PC-3 (cell line): ENCODE measurements at regions not wholly inside any gene's neighbourhood (a gene's known extent, or its start where the extent isn't known, plus 50 kb on each side); places are given as distances from the start of the nearest gene placed in this dataset.
A peak's percentile ranks its signal among the peaks of the same experiment; 100 is the strongest.

ENCODE experiments used
- ATAC-seq: fragments of 200-7000 bp; cut with Tn5 transposase; 2 replicates; pipeline ENCODE4 v1.9.1; 2020; ENCODE audit warnings: mild to moderate bottlenecking, moderate library complexity
- BruUV-seq: library from RNA; stranded (reverse); fragments of 400-500 nt; replicated peaks from 2 replicates; lab custom pipeline; 2021; lab: Mats Ljungman, UMichigan
- CTCF ChIA-PET: fragments of 300-600 bp; sonication (Branson Sonifier 250); formaldehyde crosslinking; loops from one replicate; lab custom pipeline; 2022; ENCODE audit warnings: antibody characterized with exemption; lab: Charles Lee
- POLR2A ChIA-PET: fragments of 300-600 bp; sonication (Branson Sonifier 250); formaldehyde crosslinking; loops from one replicate; lab custom pipeline; 2022; ENCODE audit warnings: antibody characterized with exemption; ENCODE audit not compliant: unreplicated experiment; lab: Charles Lee
- DNase-seq: peaks from one replicate; pipeline ENCODE4 v3.0.0-alpha.2; 2015
- H2AFZ ChIP-seq: fragments of 300-600 bp; sonication (generic); 2 replicates; pipeline ENCODE4 v1.6.0; 2016; ENCODE audit warnings: antibody characterized with exemption, low read length
- H3F3A ChIP-seq: fragments of 300-600 bp; sonication (generic); one replicate; pipeline ENCODE4 v1.6.0; 2017; ENCODE audit warnings: antibody characterized with exemption, low read length, control low read depth, mild to moderate bottlenecking; ENCODE audit not compliant: unreplicated experiment
- H3K27ac ChIP-seq: fragments of 300-600 bp; sonication (generic); 2 replicates; pipeline ENCODE4 v1.5.1; 2016; ENCODE audit warnings: mild to moderate bottlenecking, low read length
- H3K27me3 ChIP-seq: fragments of 300-600 bp; sonication (generic); 2 replicates; pipeline ENCODE4 v1.6.1; 2016; ENCODE audit warnings: low read length, mixed read lengths
- H3K36me3 ChIP-seq: fragments of 300-600 bp; sonication (generic); 2 replicates; pipeline ENCODE4 v1.6.1; 2016; ENCODE audit warnings: low read depth, mixed run types, low read length, mixed read lengths
- H3K4me1 ChIP-seq: fragments of 300-600 bp; sonication (generic); 2 replicates; pipeline ENCODE4 v1.5.1; 2016; ENCODE audit warnings: low read length; ENCODE audit not compliant: insufficient read depth
- H3K4me2 ChIP-seq: fragments of 300-600 bp; sonication (generic); 2 replicates; pipeline ENCODE4 v1.6.0; 2016; ENCODE audit warnings: low read length
- H3K4me3 ChIP-seq: fragments of 300-600 bp; sonication (generic); 2 replicates; pipeline ENCODE4 v1.5.1; 2016; ENCODE audit warnings: mild to moderate bottlenecking, low read length, mixed read lengths
- H3K79me2 ChIP-seq: fragments of 300-600 bp; sonication (generic); 2 replicates; pipeline ENCODE4 v1.6.1; 2017; ENCODE audit warnings: low read length, mixed read lengths
- H3K9ac ChIP-seq: fragments of 300-600 bp; sonication (generic); 2 replicates; pipeline ENCODE4 v1.6.0; 2016; ENCODE audit warnings: mild to moderate bottlenecking, low read length
- H3K9me2 ChIP-seq: fragments of 300-600 bp; sonication (generic); replicated peaks from 2 replicates; pipeline ENCODE4 v1.6.1; 2016; ENCODE audit warnings: mixed run types, low read length, mixed read lengths
- H3K9me3 ChIP-seq: fragments of 300-600 bp; sonication (generic); 2 replicates; pipeline ENCODE4 v1.6.1; 2016; ENCODE audit warnings: low read length, mixed read lengths
- H4K20me1 ChIP-seq: fragments of 300-600 bp; sonication (generic); 2 replicates; pipeline ENCODE4 v1.6.1; 2016; ENCODE audit warnings: low read length, mixed read lengths
- EZH2 ChIP-seq: fragments of 300-600 bp; sonication (generic); IDR thresholded peaks from one replicate; pipeline ENCODE4 v1.6.1; 2017; ENCODE audit warnings: antibody characterized with exemption, mild to moderate bottlenecking, low read length; ENCODE audit not compliant: unreplicated experiment
- EZH2phosphoT487 ChIP-seq: fragments of 300-600 bp; sonication (generic); IDR thresholded peaks from 2 replicates; pipeline ENCODE4 v1.6.1; 2018; ENCODE audit warnings: mild to moderate bottlenecking, antibody characterized with exemption, low read length, borderline replicate concordance
- intact Hi-C: fragments of 100-400 bp; cut with micrococcal nuclease; formaldehyde crosslinking; loops from 2 replicates; pipeline ENCODE4 v1.9.0; 2023
- TF ChIP-seq, protein P1 (sequence below): fragments of 300-600 bp; sonication (generic); conservative IDR thresholded peaks from 2 replicates; pipeline ENCODE4 v1.5.1; 2017; ENCODE audit warnings: antibody characterized with exemption, low read depth, mild to moderate bottlenecking, low read length

DNA sequence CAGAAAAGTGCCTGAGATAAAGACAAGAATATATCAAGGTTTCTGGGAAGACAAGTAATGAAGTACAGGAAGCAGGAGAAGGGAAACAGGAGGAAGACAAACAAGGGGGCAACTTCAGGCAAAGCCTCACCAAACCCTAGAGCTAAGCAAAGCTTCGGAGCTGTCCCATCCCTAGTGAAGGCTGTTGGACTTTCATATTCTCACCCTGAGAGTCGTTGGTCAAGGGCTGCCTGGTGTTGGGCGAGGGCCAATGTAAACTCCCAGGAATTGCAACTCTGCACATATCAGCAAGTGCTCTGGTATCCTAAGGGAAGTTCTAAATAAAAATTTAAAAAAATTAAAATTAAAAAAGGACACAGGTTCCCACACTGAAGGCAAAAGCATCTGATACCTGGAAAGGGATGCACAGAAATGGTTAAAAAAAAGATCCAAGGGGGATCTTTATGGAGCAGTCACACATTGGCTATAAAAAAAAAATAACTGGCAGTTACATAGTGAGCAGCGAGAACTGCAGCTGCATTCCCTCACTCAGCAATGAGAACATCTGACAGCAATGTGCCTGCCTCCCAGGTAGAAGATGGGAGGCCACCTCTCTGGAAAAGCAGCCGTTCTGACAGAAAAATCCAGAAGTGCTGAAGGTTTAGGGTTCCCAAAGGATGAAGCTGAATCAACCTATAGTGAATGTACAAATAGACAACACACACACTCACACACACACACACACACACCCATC, 304.7 kb downstream of the WDR11 start:
- intact Hi-C loops, result no loop called here
- no TSS peak for BruUV-seq
- POLR2A ChIA-PET, result no interaction called here

DNA sequence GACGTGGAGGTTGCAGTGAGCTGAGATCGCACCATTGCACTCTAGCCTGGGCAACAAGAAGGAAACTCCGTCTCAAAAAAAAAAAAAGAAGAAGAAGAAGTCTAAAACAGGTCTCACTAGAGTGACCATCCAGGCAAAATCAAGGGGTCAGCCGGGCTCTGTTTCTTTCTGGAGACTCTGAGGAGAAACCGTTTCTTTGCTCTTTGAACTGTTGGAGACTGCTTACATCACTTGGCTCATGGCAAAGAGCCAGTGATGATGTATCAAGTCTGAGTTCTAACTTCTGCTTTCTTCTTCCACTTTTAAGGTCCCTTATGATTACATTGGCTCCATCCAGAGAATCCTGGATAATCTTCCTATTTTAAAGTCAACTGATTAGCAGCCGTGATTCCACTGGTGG, 306.8 kb downstream of the WDR11 start:
- no peak overlapping the region for H3K27ac ChIP-seq
- H3K27me3 ChIP-seq, result peaks cover 6% of the 10 kb centered on the region; the same call in 1 of the 2 replicates
- ATAC-seq (no peak), DNase-seq (no peak)
- H4K20me1 ChIP-seq, result no peaks in the 10 kb centered on the region
- no peaks in the 10 kb centered on the region for H3K36me3 ChIP-seq
- no peak overlapping the region for H3K9ac ChIP-seq
- BruUV-seq, result no TSS peak
- no peak overlapping the region for H2AFZ ChIP-seq
- TF ChIP-seq EZH2phosphoT487 (no peak), EZH2 (no peak)
- TF ChIP-seq, protein P1, sequence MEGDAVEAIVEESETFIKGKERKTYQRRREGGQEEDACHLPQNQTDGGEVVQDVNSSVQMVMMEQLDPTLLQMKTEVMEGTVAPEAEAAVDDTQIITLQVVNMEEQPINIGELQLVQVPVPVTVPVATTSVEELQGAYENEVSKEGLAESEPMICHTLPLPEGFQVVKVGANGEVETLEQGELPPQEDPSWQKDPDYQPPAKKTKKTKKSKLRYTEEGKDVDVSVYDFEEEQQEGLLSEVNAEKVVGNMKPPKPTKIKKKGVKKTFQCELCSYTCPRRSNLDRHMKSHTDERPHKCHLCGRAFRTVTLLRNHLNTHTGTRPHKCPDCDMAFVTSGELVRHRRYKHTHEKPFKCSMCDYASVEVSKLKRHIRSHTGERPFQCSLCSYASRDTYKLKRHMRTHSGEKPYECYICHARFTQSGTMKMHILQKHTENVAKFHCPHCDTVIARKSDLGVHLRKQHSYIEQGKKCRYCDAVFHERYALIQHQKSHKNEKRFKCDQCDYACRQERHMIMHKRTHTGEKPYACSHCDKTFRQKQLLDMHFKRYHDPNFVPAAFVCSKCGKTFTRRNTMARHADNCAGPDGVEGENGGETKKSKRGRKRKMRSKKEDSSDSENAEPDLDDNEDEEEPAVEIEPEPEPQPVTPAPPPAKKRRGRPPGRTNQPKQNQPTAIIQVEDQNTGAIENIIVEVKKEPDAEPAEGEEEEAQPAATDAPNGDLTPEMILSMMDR, result no peak
- CTCF ChIA-PET, result no interaction called here
- no peaks in the 10 kb centered on the region for H3K79me2 ChIP-seq
- intact Hi-C loops, result no loop called here
- no peaks in the 10 kb centered on the region for H3K9me3 ChIP-seq
- no peaks in the 10 kb centered on the region for H3K4me1 ChIP-seq
- H3K9me2 ChIP-seq, result no peaks in the 10 kb centered on the region
- H3F3A ChIP-seq, result no peaks in the 10 kb centered on the region
- H3K4me3 ChIP-seq, result no peak overlapping the region
- no peak overlapping the region for H3K4me2 ChIP-seq
- POLR2A ChIA-PET, result no interaction called here

More for the DNA sequence above, 304.7 kb downstream of the WDR11 start:
- H3K4me2 ChIP-seq, result no peak overlapping the region
- no peaks in the 10 kb centered on the region for H3K36me3 ChIP-seq
- H2AFZ ChIP-seq, result no peak overlapping the region
- H3K9me3 ChIP-seq, result no peaks in the 10 kb centered on the region
- H4K20me1 ChIP-seq, result no peaks in the 10 kb centered on the region
- no peak for ATAC-seq
- TF ChIP-seq EZH2phosphoT487 (no peak), EZH2 (no peak)
- TF ChIP-seq, protein P1, result no peak
- no peak overlapping the region for H3K27ac ChIP-seq
- no peak overlapping the region for H3K9ac ChIP-seq
- no peaks in the 10 kb centered on the region for H3K79me2 ChIP-seq
- CTCF ChIA-PET, result no interaction called here
- H3K4me1 ChIP-seq, result no peaks in the 10 kb centered on the region
- no peaks in the 10 kb centered on the region for H3F3A ChIP-seq
- H3K27me3 ChIP-seq, result no peaks in the 10 kb centered on the region
- DNase-seq, result no peak
- no peak overlapping the region for H3K4me3 ChIP-seq
- H3K9me2 ChIP-seq, result no peaks in the 10 kb centered on the region

DNA sequence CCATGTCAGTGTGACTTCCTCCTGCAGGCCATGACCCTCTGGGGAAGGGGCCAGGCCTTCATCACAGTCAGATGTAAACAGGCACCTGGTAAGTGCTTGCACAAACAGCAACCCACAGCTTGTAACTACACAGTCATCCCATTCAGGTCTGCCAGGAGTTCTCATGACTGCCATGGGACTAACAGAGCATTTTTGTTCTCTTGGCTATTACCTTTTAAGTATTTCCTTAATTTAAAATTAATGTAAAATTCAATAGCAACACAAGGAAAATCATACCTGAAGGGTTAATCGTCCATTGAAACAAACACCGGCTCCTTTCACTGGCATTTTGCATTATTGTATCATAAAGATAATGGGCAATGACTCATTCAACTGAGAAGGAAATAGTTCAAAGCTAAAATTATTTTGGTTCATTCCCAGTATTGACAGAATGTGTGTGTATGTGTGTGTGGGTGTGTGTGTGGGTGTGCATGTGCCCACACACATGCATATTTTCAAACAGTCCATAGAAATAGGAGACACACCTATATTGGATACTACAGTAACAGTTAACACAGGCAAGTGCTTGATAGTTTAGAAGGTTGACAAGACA, 307.9 kb downstream of the WDR11 start:
- ChIA-PET CTCF (no interaction called here), POLR2A (no interaction called here)
- Histone ChIP-seq H4K20me1 (no peaks in the 10 kb centered on the region), H3K4me2 (no peak overlapping the region), H3K9ac (no peak overlapping the region), H3K36me3 (no peaks in the 10 kb centered on the region), H3K9me2 (no peaks in the 10 kb centered on the region), H3K27me3 (peaks cover 6% of the 10 kb centered on the region; the same call in 1 of the 2 replicates), H3K9me3 (no peaks in the 10 kb centered on the region), H3K4me3 (no peak overlapping the region), H2AFZ (no peak overlapping the region), H3K79me2 (no peaks in the 10 kb centered on the region), H3F3A (no peaks in the 10 kb centered on the region), H3K27ac (peak overlapping the region; percentile 58), H3K4me1 (no peaks in the 10 kb centered on the region)
- TF ChIP-seq EZH2phosphoT487, result no peak
- TF ChIP-seq, protein P1, result no peak
- TF ChIP-seq EZH2, result no peak
- DNase-seq, result peak; percentile 44
- intact Hi-C loops, result no loop called here
- ATAC-seq, result no peak
- no TSS peak for BruUV-seq
